NOMO-1 treated with dmso at 0.1 percent for 144 hours (cell line): ENCODE measurements at regions not wholly inside any gene's neighbourhood (a gene's known extent, or its start where the extent isn't known, plus 50 kb on each side); places are given as distances from the start of the nearest gene placed in this dataset.

Source experiments
- DNase-seq: peaks from one replicate; lab custom pipeline; 2025; ENCODE audit not compliant: unreplicated experiment; lab: John Stamatoyannopoulos, UW

DNA sequence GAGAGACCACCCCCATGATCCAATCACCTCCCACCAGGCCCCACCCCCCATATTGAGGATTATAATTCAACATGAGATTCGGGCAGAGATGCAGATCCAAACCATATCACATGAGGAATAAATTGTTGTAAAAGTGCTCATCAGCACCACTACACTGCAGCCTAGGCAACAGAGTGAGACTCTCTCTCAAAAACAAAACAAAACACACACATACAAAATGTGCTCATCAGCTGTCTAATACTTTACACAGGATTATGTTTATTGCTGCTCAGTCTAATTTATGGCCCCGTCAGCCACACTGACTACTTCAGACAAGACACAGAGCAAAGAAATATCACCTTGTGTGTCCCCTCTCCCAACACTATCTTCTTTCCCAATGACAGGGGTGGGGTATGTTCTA is 72.9 kb upstream of the PPM1J start:
- DNase-seq = no peak

- no peak for DNase-seq
Measured at GRCh38 chr1:112783059-112783458, 67.9 kb upstream of the PPM1J start.

- no peak for DNase-seq
Measured at GRCh38 chr1:112779665-112780526, 64.8 kb upstream of the PPM1J start.

DNA sequence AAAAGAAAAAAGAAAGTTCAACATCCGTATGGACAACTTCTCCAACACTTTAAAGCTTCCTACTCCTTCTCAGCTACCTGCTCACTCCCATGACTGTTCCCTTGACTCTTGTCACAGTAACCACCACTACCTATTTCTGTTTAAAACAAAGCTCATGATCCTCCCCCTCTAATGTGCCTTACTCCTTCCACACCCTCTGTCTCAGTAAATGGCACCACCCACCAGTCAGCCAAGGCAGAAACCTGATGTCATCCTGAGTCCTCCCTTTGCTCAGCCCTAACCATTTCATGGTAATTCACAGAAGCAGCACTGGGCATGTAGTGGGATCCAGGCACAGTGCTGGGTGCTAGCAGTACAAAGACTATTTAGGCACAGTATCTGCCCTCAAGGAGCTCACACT is 63.0 kb upstream of the PPM1J start:
- DNase-seq = no peak

GRCh38 chr1:112776688-112777087 is 61.6 kb upstream of the PPM1J start:
- no peak for DNase-seq

- no peak for DNase-seq
Measured at GRCh38 chr1:112772781-112773180, 57.6 kb upstream of the PPM1J start.

DNA sequence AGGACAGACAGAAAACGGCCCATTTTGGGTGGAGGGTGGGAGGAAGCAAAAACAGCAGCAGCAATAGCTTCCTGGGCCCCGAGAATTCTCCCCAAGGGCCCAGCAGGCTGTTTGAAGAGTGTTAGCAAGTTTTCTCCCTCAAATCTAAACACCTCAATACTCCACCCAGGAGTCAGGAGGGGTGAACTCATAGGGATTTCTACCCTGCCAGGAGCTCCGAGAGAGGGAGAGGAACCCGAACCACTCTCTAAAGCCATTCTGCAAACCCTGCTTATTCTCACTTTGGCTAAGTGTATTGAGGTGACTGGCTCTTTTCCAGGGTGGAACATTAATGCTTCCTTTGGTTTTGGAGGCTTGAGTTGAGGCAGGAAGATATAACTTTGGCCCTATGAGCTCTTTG is 55.6 kb upstream of the PPM1J start:
- no peak for DNase-seq

DNA sequence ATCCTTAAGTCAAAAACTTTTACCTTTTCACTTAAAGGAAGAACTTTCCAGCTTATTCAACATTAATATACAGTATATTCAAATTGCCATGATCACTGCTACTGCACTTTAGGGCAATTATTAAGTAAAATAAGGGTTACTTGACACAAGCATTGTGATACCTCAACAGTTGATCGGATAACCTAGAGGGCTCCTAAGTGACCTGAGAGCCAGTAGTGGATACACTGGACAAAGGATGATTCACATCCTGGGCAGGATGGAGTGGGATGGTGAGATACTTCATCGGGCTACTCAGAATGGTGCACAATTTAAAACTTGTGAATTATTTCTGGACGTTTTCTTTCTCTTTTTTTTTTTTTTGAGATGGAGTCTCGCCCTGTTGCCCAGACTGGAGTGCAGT is 54.5 kb upstream of the PPM1J start:
- no peak for DNase-seq

GRCh38 chr1:112767646-112768045 is 52.5 kb upstream of the PPM1J start:
- no peak for DNase-seq
